Activated CD4-positive, alpha-beta T cell treated with anti-CD3 and anti-CD28 coated beads for 1 hour (primary cell): ENCODE measurements at regions not wholly inside any gene's neighbourhood (a gene's known extent, or its start where the extent isn't known, plus 50 kb on each side); places are given as distances from the start of the nearest gene placed in this dataset.

Experiments
- DNase-seq: peaks from one replicate; pipeline ENCODE4 v3.0.0-alpha.2; 2020

DNA sequence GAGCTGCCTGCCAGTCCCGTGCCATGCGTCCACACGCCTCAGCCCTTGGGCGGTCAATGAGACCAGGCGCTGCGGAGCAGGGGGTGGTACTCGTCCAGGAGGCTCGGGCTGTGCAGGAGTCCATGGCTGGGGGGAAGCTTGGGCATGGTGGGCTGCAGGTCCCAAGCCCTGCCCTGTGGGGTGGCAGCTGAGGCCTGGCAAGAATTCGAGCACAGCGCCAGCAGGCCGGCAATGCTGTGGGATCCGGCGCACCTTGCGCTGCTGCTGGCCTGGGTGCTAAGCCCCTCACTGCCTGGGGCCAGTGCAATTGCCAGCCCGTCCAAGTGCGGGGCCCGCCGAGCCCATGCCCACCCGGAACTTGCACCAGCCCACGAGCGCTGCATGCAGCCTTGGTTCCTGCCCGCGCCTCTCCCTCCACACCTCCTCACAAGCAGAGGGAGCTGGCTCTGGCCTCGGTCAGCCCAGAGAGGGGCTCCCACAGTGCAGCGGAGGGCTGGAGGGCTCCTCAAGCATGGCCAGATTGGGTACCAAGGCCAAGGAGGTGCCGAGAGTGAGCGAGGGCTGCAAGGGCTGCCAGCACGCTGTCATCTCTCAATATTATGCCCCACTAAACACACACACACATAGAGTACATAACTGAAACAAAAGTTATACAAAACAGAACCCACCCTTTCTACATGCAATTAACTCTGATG, 307.7 kb downstream of the LMO4 start:
- no peak for DNase-seq

DNA sequence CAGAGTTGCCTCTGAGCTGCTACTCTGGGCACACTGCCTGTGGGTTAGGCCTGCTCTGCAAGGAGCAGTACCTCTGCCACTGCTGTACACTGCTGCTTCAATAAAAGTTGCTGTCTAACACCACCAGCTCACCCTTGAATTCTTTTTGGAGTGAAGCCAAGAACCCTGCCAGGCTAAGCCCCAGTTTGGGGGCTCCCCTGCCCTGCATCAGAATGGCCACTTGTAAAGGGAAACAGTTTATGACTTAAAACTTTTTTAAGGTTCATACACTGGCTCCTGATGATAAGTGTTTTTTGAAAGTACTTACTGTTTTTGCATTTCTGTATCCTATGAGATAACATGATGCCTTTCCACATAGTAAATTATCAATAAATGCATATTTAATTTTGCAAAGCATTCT, 310.0 kb downstream of the LMO4 start:
- DNase-seq = no peak

GRCh38 chr1:87641996-87642395, 313.3 kb downstream of the LMO4 start:
- no peak for DNase-seq

DNA sequence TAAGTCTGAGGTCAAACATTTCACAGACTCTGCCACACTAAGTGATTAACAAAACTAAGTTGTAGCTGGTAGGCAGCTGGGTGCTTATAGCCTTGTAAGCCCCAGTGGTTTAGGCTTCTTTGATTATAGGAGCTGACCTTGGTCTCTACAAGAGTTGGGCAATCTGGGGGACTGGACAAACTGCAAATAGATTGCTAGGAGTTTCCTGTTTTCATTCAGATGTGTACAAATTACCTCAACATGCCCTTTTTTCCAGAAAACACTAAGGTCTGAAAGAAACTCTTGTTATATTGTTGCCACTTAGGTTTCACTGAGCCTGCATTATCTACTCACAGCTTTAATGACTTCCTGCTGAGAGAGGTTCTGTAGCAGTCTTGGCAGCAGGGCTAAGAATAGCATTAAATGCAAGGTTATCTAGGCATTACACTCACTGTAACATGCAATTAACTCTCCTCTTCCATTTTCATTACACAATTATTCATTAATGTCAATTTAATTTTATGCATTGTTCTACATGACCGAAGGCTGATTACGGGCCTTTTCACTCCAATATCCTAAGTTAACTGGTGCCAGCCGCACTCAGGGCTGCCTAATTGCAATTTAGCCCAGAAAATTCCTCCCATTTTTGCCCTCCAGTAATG, 314.0 kb downstream of the LMO4 start:
- no peak for DNase-seq

DNA sequence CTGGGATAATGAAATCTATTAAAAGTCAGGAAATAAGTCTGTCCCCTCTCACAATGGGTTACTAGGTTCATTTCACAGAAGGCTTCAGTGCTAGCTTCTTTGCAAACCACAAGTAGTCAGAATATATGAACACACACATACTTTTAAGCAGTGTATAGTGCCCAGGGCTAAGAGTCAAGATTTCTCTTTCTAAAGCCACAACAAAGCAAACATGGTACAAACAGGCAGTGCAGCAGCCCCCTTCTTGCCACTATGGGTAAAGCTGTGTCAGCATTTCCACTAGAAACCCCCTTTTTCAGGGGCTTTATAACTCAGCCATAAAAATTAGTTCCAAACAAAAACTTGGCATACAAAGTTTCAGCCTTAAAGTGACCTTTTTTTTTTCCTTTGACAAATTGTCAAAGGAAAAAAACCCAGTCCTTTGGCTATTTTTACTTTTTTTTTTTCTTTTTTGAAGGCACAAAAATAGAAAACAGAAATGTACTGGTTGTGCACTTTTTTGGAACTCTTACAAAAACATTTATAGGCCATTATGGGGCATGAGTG, 315.4 kb downstream of the LMO4 start:
- no peak for DNase-seq

GRCh38 chr1:87644579-87645190, 316.0 kb downstream of the LMO4 start:
- no peak for DNase-seq

GRCh38 chr1:87647430-87648177, 318.9 kb downstream of the LMO4 start:
- no peak for DNase-seq

- no peak for DNase-seq
These were observed 319.8 kb downstream of the LMO4 start for GRCh38 chr1:87648323-87649119.

DNA sequence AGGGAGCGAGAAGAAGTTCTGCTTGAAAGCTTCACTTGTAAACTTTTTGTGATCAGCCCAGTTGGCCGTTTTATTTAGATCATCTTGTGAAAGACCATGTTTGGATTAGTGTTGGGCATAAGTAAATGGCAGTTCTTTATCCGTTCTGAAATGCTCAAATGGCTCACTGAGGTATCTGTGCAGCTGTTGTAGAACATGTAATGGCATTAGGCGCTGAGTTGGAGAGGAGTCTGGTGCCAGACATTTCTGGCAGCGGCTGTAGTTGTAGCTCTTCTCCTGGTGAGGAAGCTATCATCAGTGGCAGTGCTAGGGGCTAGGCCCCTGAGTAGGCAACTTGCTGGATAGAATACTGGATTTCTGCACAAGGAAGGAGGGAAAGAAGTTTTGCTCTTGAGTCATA, 321.6 kb downstream of the LMO4 start:
- DNase-seq = no peak

GRCh38 chr1:87652176-87652575, 323.5 kb downstream of the LMO4 start:
- no peak for DNase-seq

- no peak for DNase-seq
These were observed 336.5 kb downstream of the LMO4 start for GRCh38 chr1:87665151-87665550.

DNA sequence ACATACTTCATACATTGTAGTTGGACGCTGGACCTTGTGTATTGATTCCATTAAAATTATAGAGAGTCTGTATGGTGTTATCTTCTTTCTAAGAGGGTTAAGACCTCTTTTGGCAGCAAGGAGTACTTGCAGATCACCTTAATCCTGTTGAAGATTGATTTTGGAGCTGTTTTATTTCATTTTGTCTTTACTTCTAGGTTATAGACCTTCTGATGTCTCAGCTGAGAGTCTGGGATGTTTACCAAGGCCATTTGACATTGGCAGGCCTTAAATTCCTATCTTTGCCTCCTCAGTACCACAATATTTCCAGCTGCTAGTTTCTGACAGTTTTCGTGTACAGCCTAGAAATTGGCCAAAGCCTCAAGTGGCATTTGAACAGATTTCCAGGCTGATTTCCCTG, 338.0 kb downstream of the LMO4 start:
- no peak for DNase-seq

GRCh38 chr1:87669674-87670073, 341.0 kb downstream of the LMO4 start:
- DNase-seq = no peak

GRCh38 chr1:87673309-87673708, 344.6 kb downstream of the LMO4 start:
- DNase-seq = no peak

GRCh38 chr1:87673748-87674147, 345.1 kb downstream of the LMO4 start:
- no peak for DNase-seq

DNA sequence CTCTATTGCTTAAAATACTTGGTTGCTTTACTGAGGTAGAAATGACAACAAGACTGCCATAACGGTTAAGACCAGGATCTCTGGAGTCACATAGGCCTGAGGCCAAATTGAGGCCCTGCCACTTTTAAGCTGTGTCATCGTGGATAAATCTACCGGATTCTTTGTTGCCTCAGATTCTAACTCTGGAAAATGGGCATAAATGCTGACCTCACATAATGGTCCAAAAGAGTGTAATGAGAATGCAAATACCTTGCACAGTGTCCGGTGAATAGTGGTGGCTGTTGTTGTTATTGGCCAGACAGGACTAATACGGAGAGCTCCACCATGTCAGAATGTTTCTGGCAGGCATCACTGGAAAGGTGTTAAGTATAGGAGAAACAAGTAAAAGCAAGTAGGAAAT, 346.1 kb downstream of the LMO4 start:
- DNase-seq = no peak

GRCh38 chr1:87678266-87678665, 349.6 kb downstream of the LMO4 start:
- DNase-seq = no peak

GRCh38 chr1:87682565-87682964, 353.9 kb downstream of the LMO4 start:
- no peak for DNase-seq

- DNase-seq = no peak
These were observed 354.7 kb downstream of the LMO4 start for GRCh38 chr1:87683196-87683956.

DNA sequence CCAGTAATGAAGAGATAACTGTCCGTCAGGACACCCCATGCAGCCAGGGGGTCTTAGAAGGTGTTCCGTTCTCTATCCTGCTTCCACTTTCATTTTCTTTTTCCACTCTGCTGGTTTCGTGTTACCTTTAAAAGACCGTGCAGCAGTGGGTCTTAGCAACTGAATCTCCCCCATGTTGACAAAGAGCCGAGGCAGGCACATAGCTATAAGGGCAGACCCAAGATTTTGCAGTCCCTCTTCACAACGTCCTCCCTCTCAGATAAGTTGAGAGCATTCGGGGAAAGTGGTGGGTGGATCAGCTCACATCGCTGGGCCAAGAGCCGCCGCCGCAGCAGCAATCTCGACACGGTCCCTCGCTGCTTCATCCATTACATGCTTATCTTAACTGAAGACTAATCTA, 355.5 kb downstream of the LMO4 start:
- no peak for DNase-seq

- DNase-seq = no peak
These were observed 356.1 kb downstream of the LMO4 start for GRCh38 chr1:87684713-87685205.
